Peyer's patch (tissue), 4 donors: ENCODE measurements at regions not wholly inside any gene's neighbourhood (a gene's known extent, or its start where the extent isn't known, plus 50 kb on each side); places are given as distances from the start of the nearest gene placed in this dataset.

Experiments
- DNase-seq, 3 donors: peaks; one replicate each; pipeline ENCODE4 v3.0.0-alpha.2; 2017 to 2019
- H3K27ac ChIP-seq, 4 donors: fragments of 200-600 bp; sonication (generic); one replicate each; pipeline ENCODE4 v1.5.1; 2016 to 2019
- H3K27me3 ChIP-seq, 2 donors: fragments of 200-600 bp; sonication (generic); one replicate each; pipeline ENCODE4 v1.5.1; 2019
- H3K36me3 ChIP-seq, 3 donors: fragments of 200-600 bp; sonication (generic); one replicate each; pipeline ENCODE4 v1.5.1; 2016 to 2019
- H3K4me1 ChIP-seq, 4 donors: fragments of 200-600 bp; sonication (generic); one replicate each; pipeline ENCODE4 v1.5.1; 2016 to 2019
- H3K4me3 ChIP-seq, 4 donors: fragments of 200-600 bp; sonication (generic); 1 replicate in 3 of 4; 2 replicates in 1 of 4; pipeline ENCODE4 v1.5.1; 2016 to 2019; ENCODE audit warnings: mild to moderate bottlenecking in 1 of 4
- H3K9me3 ChIP-seq, 4 donors: fragments of 200-600 bp; sonication (generic); one replicate each; pipeline ENCODE4 v1.5.1; 2016 to 2019; ENCODE audit warnings: mild to moderate bottlenecking in 1 of 4
- CTCF ChIP-seq, 6 experiments: fragments of 450-650 bp in 4 of 6; fragments of 200-600 bp in 2 of 6; sonication (generic) in 1 of 6; IDR thresholded peaks; one replicate each; pipeline ENCODE4 v1.5.1; 2017 to 2019; ENCODE audit warnings: antibody characterized with exemption in 6 of 6, mild to moderate bottlenecking in 3 of 6, moderate library complexity in 1 of 6
- POLR2A ChIP-seq, 2 donors: fragments of 450-650 bp; IDR thresholded peaks; one replicate each; pipeline ENCODE4 v1.5.1; 2017; ENCODE audit warnings: antibody characterized with exemption in 2 of 2, mild to moderate bottlenecking in 2 of 2, moderate library complexity in 2 of 2

GRCh38 chr13:47136504-47136941 lies 239.7 kb upstream of the HTR2A start:
- Histone ChIP-seq H3K36me3 (no peaks in the 10 kb centered on the region), H3K4me3 (no peak overlapping the region), H3K9me3 (no peaks in the 10 kb centered on the region), H3K27me3 (no peaks in the 10 kb centered on the region), H3K4me1 (no peaks in the 10 kb centered on the region), H3K27ac (no peak overlapping the region)
- no peak for DNase-seq
- TF ChIP-seq CTCF (IDR thresholded peaks at IDR 0.05), result no peak
- TF ChIP-seq POLR2A (IDR thresholded peaks at IDR 0.05), result no peak

GRCh38 chr13:47135800-47136503 lies 239.1 kb upstream of the HTR2A start:
- H3K36me3 ChIP-seq, result no peaks in the 10 kb centered on the region
- H3K4me1 ChIP-seq, result no peaks in the 10 kb centered on the region
- no peak overlapping the region for H3K4me3 ChIP-seq
- no peak for DNase-seq
- no peak overlapping the region for H3K27ac ChIP-seq
- TF ChIP-seq POLR2A (IDR thresholded peaks at IDR 0.05) (no peak), CTCF (IDR thresholded peaks at IDR 0.05) (no peak)
- no peaks in the 10 kb centered on the region for H3K27me3 ChIP-seq
- H3K9me3 ChIP-seq, result no peaks in the 10 kb centered on the region

- H3K27me3 ChIP-seq, result no peaks in the 10 kb centered on the region
- no peaks in the 10 kb centered on the region for H3K9me3 ChIP-seq
- H3K4me3 ChIP-seq, result no peak overlapping the region
- H3K36me3 ChIP-seq, result no peaks in the 10 kb centered on the region
- DNase-seq, result no peak
- no peaks in the 10 kb centered on the region for H3K4me1 ChIP-seq
- no peak for TF ChIP-seq CTCF (IDR thresholded peaks at IDR 0.05)
- no peak for TF ChIP-seq POLR2A (IDR thresholded peaks at IDR 0.05)
- no peak overlapping the region for H3K27ac ChIP-seq
Observed at GRCh38 chr13:47134939-47135489, 238.2 kb upstream of the HTR2A start.

- no peaks in the 10 kb centered on the region for H3K4me1 ChIP-seq
- H3K27ac ChIP-seq, result no peak overlapping the region
- H3K9me3 ChIP-seq, result no peaks in the 10 kb centered on the region
- no peaks in the 10 kb centered on the region for H3K36me3 ChIP-seq
- DNase-seq, result no peak
- TF ChIP-seq CTCF (IDR thresholded peaks at IDR 0.05) (no peak), POLR2A (IDR thresholded peaks at IDR 0.05) (no peak)
- no peak overlapping the region for H3K4me3 ChIP-seq
- H3K27me3 ChIP-seq, result no peaks in the 10 kb centered on the region
Observed at GRCh38 chr13:47133011-47133445, 236.2 kb upstream of the HTR2A start.

- no peaks in the 10 kb centered on the region for H3K9me3 ChIP-seq
- H3K4me3 ChIP-seq, result no peak overlapping the region
- H3K36me3 ChIP-seq, result no peaks in the 10 kb centered on the region
- H3K27me3 ChIP-seq, result no peaks in the 10 kb centered on the region
- H3K4me1 ChIP-seq, result no peaks in the 10 kb centered on the region
- no peak for DNase-seq
- TF ChIP-seq POLR2A (IDR thresholded peaks at IDR 0.05), result no peak
- TF ChIP-seq CTCF (IDR thresholded peaks at IDR 0.05), result no peak
- no peak overlapping the region for H3K27ac ChIP-seq
Observed at GRCh38 chr13:47129461-47129860, 232.6 kb upstream of the HTR2A start.
